GM18907 (cell line): ENCODE measurements at regions not wholly inside any gene's neighbourhood (a gene's known extent, or its start where the extent isn't known, plus 50 kb on each side); places are given as distances from the start of the nearest gene placed in this dataset.
"Not testable (repeated sequence)": the region's sequence is repeated elsewhere in the genome, so short reads cannot be mapped to it uniquely, and the experiment has no call there.

Experiments
- ATAC-seq: cut with Tn5 transposase; IDR thresholded peaks from one replicate; pipeline ENCODE4 v1.9.1; 2021; ENCODE audit warnings: mild to moderate bottlenecking, moderate library complexity; ENCODE audit not compliant: unreplicated experiment

GRCh38 chr5:102613661-102614060, 114.9 kb upstream of the SLCO6A1 start:
- no peak for ATAC-seq

- no peak for ATAC-seq
Observed at GRCh38 chr5:102617191-102618187, 118.7 kb upstream of the SLCO6A1 start.

- ATAC-seq: no peak
Observed at GRCh38 chr5:102622262-102622661, 123.5 kb upstream of the SLCO6A1 start.

- no peak for ATAC-seq
Observed at GRCh38 chr5:102623329-102624065, 124.7 kb upstream of the SLCO6A1 start.

- no peak for ATAC-seq
Observed at GRCh38 chr5:102624405-102624804, 125.6 kb upstream of the SLCO6A1 start.

- no peak for ATAC-seq
Observed at GRCh38 chr5:102625468-102625867, 126.7 kb upstream of the SLCO6A1 start.

- no peak for ATAC-seq
Observed at GRCh38 chr5:102625928-102626327, 127.1 kb upstream of the SLCO6A1 start.

- ATAC-seq: no peak
Observed at GRCh38 chr5:102627315-102627714, 127.8 kb upstream of the PAM start.

- ATAC-seq: no peak
Observed at GRCh38 chr5:102628441-102629175, 126.5 kb upstream of the PAM start.

- ATAC-seq: no peak
Observed at GRCh38 chr5:102629827-102630605, 125.1 kb upstream of the PAM start.

GRCh38 chr5:102635399-102635798, 119.7 kb upstream of the PAM start:
- ATAC-seq: not testable (repeated sequence)

GRCh38 chr5:102638316-102638715, 116.8 kb upstream of the PAM start:
- no peak for ATAC-seq

GRCh38 chr5:102638912-102639652, 116.0 kb upstream of the PAM start:
- no peak for ATAC-seq

GRCh38 chr5:102649731-102650130, 105.4 kb upstream of the PAM start:
- ATAC-seq: no peak

GRCh38 chr5:102651466-102651865, 103.6 kb upstream of the PAM start:
- no peak for ATAC-seq

GRCh38 chr5:102654559-102655349, 100.4 kb upstream of the PAM start:
- ATAC-seq: no peak

- ATAC-seq: no peak
Observed at GRCh38 chr5:102659151-102659550, 96.0 kb upstream of the PAM start.

GRCh38 chr5:102660111-102660510, 95.0 kb upstream of the PAM start:
- ATAC-seq: no peak
